ENCODE measurements at regions not wholly inside any gene's neighbourhood (a gene's known extent, or its start where the extent isn't known, plus 50 kb on each side); places are given as distances from the start of the nearest gene placed in this dataset.

DNA sequence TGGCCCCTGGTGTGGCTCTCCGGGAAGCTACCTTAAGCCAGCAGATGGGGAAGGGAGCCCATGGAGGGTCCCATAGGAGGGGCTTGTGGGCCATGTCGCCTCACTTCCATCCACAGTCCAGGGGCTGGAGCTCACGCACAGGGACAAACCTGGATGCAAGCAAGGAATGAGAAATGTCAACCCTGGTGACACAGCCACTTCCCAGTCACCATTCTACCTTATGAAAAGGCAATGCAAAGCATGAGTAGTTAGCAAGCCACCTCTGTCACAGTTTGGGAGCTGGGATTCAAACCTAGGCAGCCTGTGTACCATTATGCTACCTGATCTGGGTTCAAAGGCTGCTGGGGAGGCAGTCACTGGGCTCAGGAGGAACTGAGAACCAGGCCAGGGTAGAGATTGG, 170.0 kb upstream of the KLHL29 start (continued):
- TF ChIP-seq ELF3 (CRISPR knock-in tag; IDR thresholded peaks at IDR 0.05), result no peak
- TF ChIP-seq KDM4B (CRISPR knock-in tag; IDR thresholded peaks at IDR 0.05), result no peak
- TF ChIP-seq, protein P1, sequence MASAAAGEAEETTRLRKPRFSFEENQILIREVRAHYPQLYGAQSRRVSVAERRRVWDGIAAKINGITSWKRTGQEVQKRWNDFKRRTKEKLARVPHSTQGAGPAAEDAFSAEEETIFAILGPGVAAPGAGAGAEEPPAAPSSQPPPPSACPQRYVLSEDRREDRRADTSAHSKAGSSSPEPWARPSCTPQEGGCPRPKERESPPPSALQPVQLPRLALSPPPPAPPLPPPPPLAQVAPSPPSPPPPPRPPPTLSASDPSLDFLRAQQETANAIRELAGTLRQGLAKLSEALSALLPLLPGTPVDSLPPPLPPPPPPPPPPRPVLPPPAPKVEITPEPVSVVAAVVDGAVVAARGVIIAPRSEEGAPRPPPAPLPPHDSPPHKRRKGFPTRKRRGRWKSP (CRISPR knock-in tag; IDR thresholded peaks at IDR 0.05), result no peak
- TF ChIP-seq, protein P2, sequence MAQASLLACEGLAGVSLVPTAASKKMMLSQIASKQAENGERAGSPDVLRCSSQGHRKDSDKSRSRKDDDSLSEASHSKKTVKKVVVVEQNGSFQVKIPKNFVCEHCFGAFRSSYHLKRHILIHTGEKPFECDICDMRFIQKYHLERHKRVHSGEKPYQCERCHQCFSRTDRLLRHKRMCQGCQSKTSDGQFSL (CRISPR knock-in tag; IDR thresholded peaks at IDR 0.05), result no peak
- TF ChIP-seq, protein P3, sequence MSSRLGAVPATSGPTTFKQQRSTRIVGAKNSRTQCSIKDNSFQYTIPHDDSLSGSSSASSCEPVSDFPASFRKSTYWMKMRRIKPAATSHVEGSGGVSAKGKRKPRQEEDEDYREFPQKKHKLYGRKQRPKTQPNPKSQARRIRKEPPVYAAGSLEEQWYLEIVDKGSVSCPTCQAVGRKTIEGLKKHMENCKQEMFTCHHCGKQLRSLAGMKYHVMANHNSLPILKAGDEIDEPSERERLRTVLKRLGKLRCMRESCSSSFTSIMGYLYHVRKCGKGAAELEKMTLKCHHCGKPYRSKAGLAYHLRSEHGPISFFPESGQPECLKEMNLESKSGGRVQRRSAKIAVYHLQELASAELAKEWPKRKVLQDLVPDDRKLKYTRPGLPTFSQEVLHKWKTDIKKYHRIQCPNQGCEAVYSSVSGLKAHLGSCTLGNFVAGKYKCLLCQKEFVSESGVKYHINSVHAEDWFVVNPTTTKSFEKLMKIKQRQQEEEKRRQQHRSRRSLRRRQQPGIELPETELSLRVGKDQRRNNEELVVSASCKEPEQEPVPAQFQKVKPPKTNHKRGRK (CRISPR knock-in tag; IDR thresholded peaks at IDR 0.05), result no peak
- TF ChIP-seq, protein P4, sequence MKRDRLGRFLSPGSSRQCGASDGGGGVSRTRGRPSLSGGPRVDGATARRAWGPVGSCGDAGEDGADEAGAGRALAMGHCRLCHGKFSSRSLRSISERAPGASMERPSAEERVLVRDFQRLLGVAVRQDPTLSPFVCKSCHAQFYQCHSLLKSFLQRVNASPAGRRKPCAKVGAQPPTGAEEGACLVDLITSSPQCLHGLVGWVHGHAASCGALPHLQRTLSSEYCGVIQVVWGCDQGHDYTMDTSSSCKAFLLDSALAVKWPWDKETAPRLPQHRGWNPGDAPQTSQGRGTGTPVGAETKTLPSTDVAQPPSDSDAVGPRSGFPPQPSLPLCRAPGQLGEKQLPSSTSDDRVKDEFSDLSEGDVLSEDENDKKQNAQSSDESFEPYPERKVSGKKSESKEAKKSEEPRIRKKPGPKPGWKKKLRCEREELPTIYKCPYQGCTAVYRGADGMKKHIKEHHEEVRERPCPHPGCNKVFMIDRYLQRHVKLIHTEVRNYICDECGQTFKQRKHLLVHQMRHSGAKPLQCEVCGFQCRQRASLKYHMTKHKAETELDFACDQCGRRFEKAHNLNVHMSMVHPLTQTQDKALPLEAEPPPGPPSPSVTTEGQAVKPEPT (CRISPR knock-in tag; IDR thresholded peaks at IDR 0.05; ENCODE audit: low read depth), result no peak

DNA sequence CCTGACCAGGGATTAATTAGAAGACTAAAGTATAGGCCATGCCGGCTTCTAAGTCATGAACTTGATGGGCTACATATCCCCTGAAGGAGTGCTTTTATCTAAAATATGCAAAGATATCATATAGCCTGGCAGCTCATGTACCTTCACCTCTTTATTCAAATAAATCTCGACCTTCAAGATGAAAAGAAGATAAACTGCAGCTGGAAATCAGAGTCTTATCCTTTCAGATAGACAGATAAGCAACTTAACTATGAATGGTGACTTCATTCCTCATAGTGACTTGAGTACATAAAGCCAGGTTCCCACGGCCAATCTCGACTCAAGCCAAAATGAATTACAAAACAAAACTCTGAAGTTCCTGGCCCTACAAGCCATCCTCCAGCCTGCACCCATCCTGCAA, 165.3 kb upstream of the KLHL29 start:
- Histone ChIP-seq H3K4me1 (ENCODE audit: insufficient read depth, low read length) (no peaks in the 10 kb centered on the region), H3K9me3 (ENCODE audit: low read length) (no peaks in the 10 kb centered on the region), H3K27me3 (ENCODE audit: control insufficient read depth in 1 of 2, insufficient read depth in 2 of 2, low read length in 2 of 2) (no peaks in the 10 kb centered on the region), H4K20me1 (ENCODE audit: insufficient read depth, low read length) (no peaks in the 10 kb centered on the region), H2AFZ (ENCODE audit: low read length) (no peak overlapping the region), H3K9ac (ENCODE audit: insufficient read depth, low read depth, low read length) (no peak overlapping the region), H3K4me3 (replicated peaks in 1 of 3; ENCODE audit: insufficient read depth in 1 of 3, low read depth in 2 of 3, low read length in 3 of 3) (no peak overlapping the region), H3K27ac (ENCODE audit: extremely low read length, insufficient read depth, low read length) (no peak overlapping the region), H3K36me3 (replicated peaks in 1 of 2; ENCODE audit: control insufficient read depth in 1 of 2, insufficient read depth in 2 of 2, low read length in 2 of 2) (no peaks in the 10 kb centered on the region), H3K79me2 (ENCODE audit: insufficient read depth, low read length) (no peaks in the 10 kb centered on the region), H3K4me2 (ENCODE audit: low read depth, low read length) (no peak overlapping the region)
- POLR2A ChIA-PET, result no interaction called here
- ATAC-seq, result no peak
- intact Hi-C loops (cut with micrococcal nuclease; ENCODE audit: unreplicated experiment) (no loop called here), in situ Hi-C loops (cut with HindIII; ENCODE audit: extremely low pct_ligation_motif_present, low pct_unique_long_range_greater_than_20kb) (no loop called here)
- WGBS (ENCODE audit: low lambda C conversion rate), result 9% methylated on average over 4 of the region's 4 CpGs
- no peak for DNase-seq (ENCODE audit: low spot score)
- CTCF ChIA-PET (ENCODE audit: low intra/inter-chr PET ratio, low total read pairs), result no interaction called here
- no TSS peak for BruUV-seq (replicated peaks)
- FAIRE-seq, result no peak
- no peak for TF ChIP-seq TBX3 (IDR thresholded peaks at IDR 0.05; ENCODE audit: borderline replicate concordance)
- no peak for TF ChIP-seq ZBTB20 (CRISPR knock-in tag; IDR thresholded peaks at IDR 0.05; ENCODE audit: borderline replicate concordance, low read depth)
- TF ChIP-seq ZBTB3 (CRISPR knock-in tag; IDR thresholded peaks at IDR 0.05; ENCODE audit: borderline replicate concordance, low read depth), result no peak
- TF ChIP-seq CREM (IDR thresholded peaks at IDR 0.05), result no peak
- no peak for TF ChIP-seq CREM (CRISPR knock-in tag; IDR thresholded peaks at IDR 0.05)
- no peak for TF ChIP-seq SP1 (IDR thresholded peaks at IDR 0.05)
- no peak for TF ChIP-seq SP1 (CRISPR knock-in tag; IDR thresholded peaks at IDR 0.05)
- TF ChIP-seq ZSCAN20 (CRISPR knock-in tag; IDR thresholded peaks at IDR 0.05; ENCODE audit: borderline replicate concordance), result no peak
- no peak for TF ChIP-seq TP53 (CRISPR knock-in tag; conservative IDR thresholded peaks at IDR 0.05)
- no peak for TF ChIP-seq RBAK (CRISPR knock-in tag; IDR thresholded peaks at IDR 0.05)
- no peak for TF ChIP-seq EZH2 (conservative IDR thresholded peaks at IDR 0.05; ENCODE audit: low read depth, low read length)
- no peak for TF ChIP-seq ZMYM2 (CRISPR knock-in tag; IDR thresholded peaks at IDR 0.05)
- TF ChIP-seq, protein P5, sequence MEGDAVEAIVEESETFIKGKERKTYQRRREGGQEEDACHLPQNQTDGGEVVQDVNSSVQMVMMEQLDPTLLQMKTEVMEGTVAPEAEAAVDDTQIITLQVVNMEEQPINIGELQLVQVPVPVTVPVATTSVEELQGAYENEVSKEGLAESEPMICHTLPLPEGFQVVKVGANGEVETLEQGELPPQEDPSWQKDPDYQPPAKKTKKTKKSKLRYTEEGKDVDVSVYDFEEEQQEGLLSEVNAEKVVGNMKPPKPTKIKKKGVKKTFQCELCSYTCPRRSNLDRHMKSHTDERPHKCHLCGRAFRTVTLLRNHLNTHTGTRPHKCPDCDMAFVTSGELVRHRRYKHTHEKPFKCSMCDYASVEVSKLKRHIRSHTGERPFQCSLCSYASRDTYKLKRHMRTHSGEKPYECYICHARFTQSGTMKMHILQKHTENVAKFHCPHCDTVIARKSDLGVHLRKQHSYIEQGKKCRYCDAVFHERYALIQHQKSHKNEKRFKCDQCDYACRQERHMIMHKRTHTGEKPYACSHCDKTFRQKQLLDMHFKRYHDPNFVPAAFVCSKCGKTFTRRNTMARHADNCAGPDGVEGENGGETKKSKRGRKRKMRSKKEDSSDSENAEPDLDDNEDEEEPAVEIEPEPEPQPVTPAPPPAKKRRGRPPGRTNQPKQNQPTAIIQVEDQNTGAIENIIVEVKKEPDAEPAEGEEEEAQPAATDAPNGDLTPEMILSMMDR (CRISPR knock-in tag; IDR thresholded peaks at IDR 0.05), result no peak
- TF ChIP-seq U2AF2 (IDR thresholded peaks at IDR 0.05; ENCODE audit: low read depth, low read length), result no peak

All from HepG2 (cell line).